GM23338 (cell line): ENCODE measurements at regions not wholly inside any gene's neighbourhood (a gene's known extent, or its start where the extent isn't known, plus 50 kb on each side); places are given as distances from the start of the nearest gene placed in this dataset.

Experiments
- ATAC-seq: fragments of 200-7000 bp; cut with Tn5 transposase; 3 replicates; pipeline ENCODE4 v1.9.1; 2020
- DNase-seq: peaks from one replicate; pipeline ENCODE4 v3.0.0-alpha.2; 2015; ENCODE audit warnings: low spot score
- H2AFZ ChIP-seq: fragments of 200-600 bp; sonication (generic); 2 replicates; pipeline ENCODE4 v1.8.0; 2016; ENCODE audit warnings: antibody characterized with exemption, mild to moderate bottlenecking, moderate library complexity
- H3F3A ChIP-seq: fragments of 200-600 bp; sonication (generic); replicated peaks from 2 replicates; pipeline ENCODE4 v1.8.0; 2017; ENCODE audit warnings: antibody characterized with exemption, mixed run types, low read depth
- H3K27ac ChIP-seq: fragments of 200-600 bp; sonication (generic); 2 replicates; pipeline ENCODE4 v1.6.1; 2016; ENCODE audit warnings: low read depth
- H3K27me3 ChIP-seq: fragments of 200-600 bp; sonication (generic); 2 replicates; pipeline ENCODE4 v1.8.0; 2016; ENCODE audit warnings: mild to moderate bottlenecking, mixed run types, moderate library complexity; ENCODE audit not compliant: insufficient read depth
- H3K36me3 ChIP-seq: fragments of 200-600 bp; sonication (generic); 2 replicates; pipeline ENCODE4 v1.8.0; 2016; ENCODE audit warnings: mild to moderate bottlenecking; ENCODE audit not compliant: insufficient read depth
- H3K4me1 ChIP-seq: fragments of 200-600 bp; sonication (generic); 2 replicates; pipeline ENCODE4 v1.8.0; 2016; ENCODE audit warnings: mild to moderate bottlenecking, moderate library complexity; ENCODE audit not compliant: insufficient read depth
- H3K4me2 ChIP-seq: fragments of 200-600 bp; sonication (generic); 2 replicates; pipeline ENCODE4 v1.7.1; 2017; ENCODE audit warnings: mixed run types
- H3K4me3 ChIP-seq: fragments of 200-600 bp; sonication (generic); 2 replicates; pipeline ENCODE4 v1.6.1; 2016; ENCODE audit warnings: mixed run types
- H3K79me2 ChIP-seq: fragments of 200-600 bp; sonication (generic); replicated peaks from 2 replicates; pipeline ENCODE4 v1.8.0; 2017; ENCODE audit warnings: mild to moderate bottlenecking; ENCODE audit not compliant: insufficient read depth
- H3K9me2 ChIP-seq: fragments of 200-600 bp; sonication (generic); 2 replicates; pipeline ENCODE4 v1.8.0; 2017; ENCODE audit not compliant: insufficient read depth
- H4K20me1 ChIP-seq: fragments of 200-600 bp; sonication (generic); replicated peaks from 2 replicates; pipeline ENCODE4 v1.8.0; 2017; ENCODE audit warnings: mild to moderate bottlenecking; ENCODE audit not compliant: insufficient read depth
- H3K27ac Mint-ChIP-seq: 2 replicates; pipeline ENCODE4 v1.8.0; 2020; ENCODE audit warnings: inconsistent platforms, mild to moderate bottlenecking, moderate library complexity, mixed read lengths
- H3K27me3 Mint-ChIP-seq: 3 replicates; pipeline ENCODE4 v1.8.0; 2022; ENCODE audit warnings: low read depth, mild to moderate bottlenecking, moderate library complexity, mixed read lengths, inconsistent platforms; ENCODE audit not compliant: insufficient read depth, poor library complexity
- H3K36me3 Mint-ChIP-seq: 3 replicates; pipeline ENCODE4 v1.8.0; 2021; ENCODE audit warnings: low read depth, mild to moderate bottlenecking, inconsistent platforms, moderate library complexity, mixed read lengths
- H3K4me1 Mint-ChIP-seq: 3 replicates; pipeline ENCODE4 v1.8.0; 2020; ENCODE audit warnings: mild to moderate bottlenecking, inconsistent platforms, mixed read lengths
- H3K4me3 Mint-ChIP-seq: 3 replicates; pipeline ENCODE4 v1.8.0; 2021; ENCODE audit warnings: moderate library complexity, mild to moderate bottlenecking, inconsistent platforms, mixed read lengths
- H3K9me3 Mint-ChIP-seq: 3 replicates; pipeline ENCODE4 v1.8.0; 2020; ENCODE audit warnings: moderate library complexity, mild to moderate bottlenecking, inconsistent platforms, mixed read lengths
- CREB1 ChIP-seq: fragments of 250-450 bp; sonication (Bioruptor Pico); IDR thresholded peaks from 2 replicates; pipeline ENCODE4 v1.5.0; 2020; ENCODE audit warnings: low read depth, mild to moderate bottlenecking, moderate library complexity
- EZH2 ChIP-seq: fragments of 200-600 bp; sonication (generic); IDR thresholded peaks from one replicate; pipeline ENCODE4 v1.8.0; 2017; ENCODE audit warnings: antibody characterized with exemption, mild to moderate bottlenecking, low read depth; ENCODE audit not compliant: unreplicated experiment
- EZH2phosphoT487 ChIP-seq: fragments of 200-600 bp; sonication (generic); IDR thresholded peaks from one replicate; pipeline ENCODE4 v1.8.1; 2018; ENCODE audit warnings: antibody characterized with exemption; ENCODE audit not compliant: unreplicated experiment
- JUNB ChIP-seq: IDR thresholded peaks from one replicate; pipeline ENCODE4 v1.6.1; 2016; ENCODE audit warnings: antibody characterized with exemption; ENCODE audit not compliant: unreplicated experiment
- NANOG ChIP-seq: IDR thresholded peaks from 2 replicates; pipeline ENCODE4 v1.6.1; 2016; ENCODE audit warnings: antibody characterized with exemption, borderline replicate concordance
- POLR2AphosphoS5 ChIP-seq: IDR thresholded peaks from 2 replicates; pipeline ENCODE4 v1.6.1; 2016; ENCODE audit warnings: antibody characterized with exemption, low read depth
- STAT1 ChIP-seq: IDR thresholded peaks from one replicate; pipeline ENCODE4 v1.6.1; 2016; ENCODE audit warnings: antibody characterized with exemption; ENCODE audit not compliant: unreplicated experiment
- ZNF114 ChIP-seq: fragments of 250-450 bp; sonication (Bioruptor Pico); IDR thresholded peaks from 2 replicates; pipeline ENCODE4 v1.5.0; 2020; ENCODE audit warnings: mild to moderate bottlenecking, moderate library complexity
- ZNF331 ChIP-seq: fragments of 250-450 bp; sonication (Bioruptor Pico); IDR thresholded peaks from 2 replicates; pipeline ENCODE4 v1.5.0; 2020; ENCODE audit warnings: low read depth, mild to moderate bottlenecking, moderate library complexity
- TF ChIP-seq, protein P1 (sequence below): fragments of 250-450 bp; sonication (Bioruptor Pico); IDR thresholded peaks from 2 replicates; pipeline ENCODE4 v1.5.0; 2020; ENCODE audit warnings: mild to moderate bottlenecking, moderate library complexity
- TF ChIP-seq, protein P2 (sequence below), 2 experiments: fragments of 200-600 bp in 1 of 2; sonication (generic) in 1 of 2; conservative IDR thresholded peaks; 2 replicates each; pipeline versions ENCODE4 v1.5.1 to v1.6.1; 2016 to 2017; ENCODE audit warnings: antibody characterized with exemption in 2 of 2, low read depth in 2 of 2, mild to moderate bottlenecking in 2 of 2, moderate library complexity in 1 of 2
- TF ChIP-seq, protein P3 (sequence below): IDR thresholded peaks from 2 replicates; pipeline ENCODE4 v1.6.1; 2016; ENCODE audit warnings: antibody characterized with exemption
- TF ChIP-seq, protein P4 (sequence below): IDR thresholded peaks from one replicate; pipeline ENCODE4 v1.6.1; 2018; ENCODE audit warnings: antibody characterized with exemption; ENCODE audit not compliant: unreplicated experiment

DNA sequence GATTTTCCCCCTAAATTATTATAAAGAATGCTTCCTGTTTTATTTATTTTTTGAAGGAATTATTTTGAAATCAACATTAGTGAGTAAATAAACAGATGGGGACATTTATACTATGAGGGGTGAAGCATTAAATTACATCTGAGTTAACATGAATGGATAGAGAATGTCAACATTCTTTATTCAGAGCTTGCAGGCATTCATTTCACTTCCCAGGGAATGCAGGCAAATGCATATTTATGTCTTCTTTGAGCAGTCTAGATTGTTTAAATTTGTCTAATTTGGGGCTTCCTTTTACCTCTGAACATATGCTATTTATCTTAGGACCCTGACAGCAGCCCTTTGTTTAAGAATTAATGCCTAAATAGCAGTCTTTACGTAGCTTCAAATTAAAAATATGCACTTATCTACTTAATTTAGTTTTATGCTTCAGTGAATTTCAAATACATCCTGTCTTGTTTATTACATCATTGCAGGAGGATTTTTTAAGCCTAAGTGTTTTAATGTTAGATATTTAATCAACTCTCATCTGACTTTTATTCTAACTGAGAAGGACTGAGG is 630.5 kb upstream of the LMCD1 start:
- ATAC-seq (no peak), DNase-seq (no peak)
- Histone ChIP-seq H3K79me2 (no peaks in the 10 kb centered on the region), H3K4me2 (no peak overlapping the region), H3K27me3 (no peaks in the 10 kb centered on the region), H3K4me1 (no peaks in the 10 kb centered on the region), H3F3A (no peaks in the 10 kb centered on the region), H3K4me3 (no peak overlapping the region), H3K36me3 (no peaks in the 10 kb centered on the region), H3K9me2 (peaks cover 19% of the 10 kb centered on the region), H3K27ac (no peak overlapping the region), H4K20me1 (no peaks in the 10 kb centered on the region), H2AFZ (no peak overlapping the region)
- Mint-ChIP-seq H3K4me1 (peaks cover 2% of the 10 kb centered on the region; the same call in 1 of the 3 replicates), H3K9me3 (peaks cover 3% of the 10 kb centered on the region; the same call in 2 of the 3 replicates), H3K4me3 (no peak overlapping the region), H3K27me3 (no peaks in the 10 kb centered on the region), H3K36me3 (no peaks in the 10 kb centered on the region), H3K27ac (no peak overlapping the region)
- TF ChIP-seq STAT1 (no peak), CREB1 (CRISPR knock-in tag) (no peak), JUNB (no peak), ZNF331 (CRISPR knock-in tag) (no peak), EZH2phosphoT487 (no peak), ZNF114 (CRISPR knock-in tag) (no peak), NANOG (no peak), POLR2AphosphoS5 (no peak), EZH2 (no peak)
- TF ChIP-seq, protein P1, sequence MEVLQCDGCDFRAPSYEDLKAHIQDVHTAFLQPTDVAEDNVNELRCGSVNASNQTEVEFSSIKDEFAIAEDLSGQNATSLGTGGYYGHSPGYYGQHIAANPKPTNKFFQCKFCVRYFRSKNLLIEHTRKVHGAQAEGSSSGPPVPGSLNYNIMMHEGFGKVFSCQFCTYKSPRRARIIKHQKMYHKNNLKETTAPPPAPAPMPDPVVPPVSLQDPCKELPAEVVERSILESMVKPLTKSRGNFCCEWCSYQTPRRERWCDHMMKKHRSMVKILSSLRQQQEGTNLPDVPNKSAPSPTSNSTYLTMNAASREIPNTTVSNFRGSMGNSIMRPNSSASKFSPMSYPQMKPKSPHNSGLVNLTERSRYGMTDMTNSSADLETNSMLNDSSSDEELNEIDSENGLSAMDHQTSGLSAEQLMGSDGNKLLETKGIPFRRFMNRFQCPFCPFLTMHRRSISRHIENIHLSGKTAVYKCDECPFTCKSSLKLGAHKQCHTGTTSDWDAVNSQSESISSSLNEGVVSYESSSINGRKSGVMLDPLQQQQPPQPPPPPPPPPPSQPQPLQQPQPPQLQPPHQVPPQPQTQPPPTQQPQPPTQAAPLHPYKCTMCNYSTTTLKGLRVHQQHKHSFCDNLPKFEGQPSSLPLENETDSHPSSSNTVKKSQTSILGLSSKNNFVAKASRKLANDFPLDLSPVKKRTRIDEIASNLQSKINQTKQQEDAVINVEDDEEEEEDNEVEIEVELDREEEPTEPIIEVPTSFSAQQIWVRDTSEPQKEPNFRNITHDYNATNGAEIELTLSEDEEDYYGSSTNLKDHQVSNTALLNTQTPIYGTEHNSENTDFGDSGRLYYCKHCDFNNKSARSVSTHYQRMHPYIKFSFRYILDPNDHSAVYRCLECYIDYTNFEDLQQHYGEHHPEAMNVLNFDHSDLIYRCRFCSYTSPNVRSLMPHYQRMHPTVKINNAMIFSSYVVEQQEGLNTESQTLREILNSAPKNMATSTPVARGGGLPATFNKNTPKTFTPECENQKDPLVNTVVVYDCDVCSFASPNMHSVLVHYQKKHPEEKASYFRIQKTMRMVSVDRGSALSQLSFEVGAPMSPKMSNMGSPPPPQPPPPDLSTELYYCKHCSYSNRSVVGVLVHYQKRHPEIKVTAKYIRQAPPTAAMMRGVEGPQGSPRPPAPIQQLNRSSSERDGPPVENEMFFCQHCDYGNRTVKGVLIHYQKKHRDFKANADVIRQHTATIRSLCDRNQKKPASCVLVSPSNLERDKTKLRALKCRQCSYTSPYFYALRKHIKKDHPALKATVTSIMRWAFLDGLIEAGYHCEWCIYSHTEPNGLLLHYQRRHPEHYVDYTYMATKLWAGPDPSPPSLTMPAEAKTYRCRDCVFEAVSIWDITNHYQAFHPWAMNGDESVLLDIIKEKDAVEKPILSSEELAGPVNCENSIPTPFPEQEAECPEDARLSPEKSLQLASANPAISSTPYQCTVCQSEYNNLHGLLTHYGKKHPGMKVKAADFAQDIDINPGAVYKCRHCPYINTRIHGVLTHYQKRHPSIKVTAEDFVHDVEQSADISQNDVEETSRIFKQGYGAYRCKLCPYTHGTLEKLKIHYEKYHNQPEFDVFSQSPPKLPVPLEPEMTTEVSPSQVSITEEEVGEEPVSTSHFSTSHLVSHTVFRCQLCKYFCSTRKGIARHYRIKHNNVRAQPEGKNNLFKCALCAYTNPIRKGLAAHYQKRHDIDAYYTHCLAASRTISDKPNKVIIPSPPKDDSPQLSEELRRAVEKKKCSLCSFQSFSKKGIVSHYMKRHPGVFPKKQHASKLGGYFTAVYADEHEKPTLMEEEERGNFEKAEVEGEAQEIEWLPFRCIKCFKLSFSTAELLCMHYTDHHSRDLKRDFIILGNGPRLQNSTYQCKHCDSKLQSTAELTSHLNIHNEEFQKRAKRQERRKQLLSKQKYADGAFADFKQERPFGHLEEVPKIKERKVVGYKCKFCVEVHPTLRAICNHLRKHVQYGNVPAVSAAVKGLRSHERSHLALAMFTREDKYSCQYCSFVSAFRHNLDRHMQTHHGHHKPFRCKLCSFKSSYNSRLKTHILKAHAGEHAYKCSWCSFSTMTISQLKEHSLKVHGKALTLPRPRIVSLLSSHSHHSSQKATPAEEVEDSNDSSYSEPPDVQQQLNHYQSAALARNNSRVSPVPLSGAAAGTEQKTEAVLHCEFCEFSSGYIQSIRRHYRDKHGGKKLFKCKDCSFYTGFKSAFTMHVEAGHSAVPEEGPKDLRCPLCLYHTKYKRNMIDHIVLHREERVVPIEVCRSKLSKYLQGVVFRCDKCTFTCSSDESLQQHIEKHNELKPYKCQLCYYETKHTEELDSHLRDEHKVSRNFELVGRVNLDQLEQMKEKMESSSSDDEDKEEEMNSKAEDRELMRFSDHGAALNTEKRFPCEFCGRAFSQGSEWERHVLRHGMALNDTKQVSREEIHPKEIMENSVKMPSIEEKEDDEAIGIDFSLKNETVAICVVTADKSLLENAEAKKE (CRISPR knock-in tag) = no peak
- TF ChIP-seq, protein P2, sequence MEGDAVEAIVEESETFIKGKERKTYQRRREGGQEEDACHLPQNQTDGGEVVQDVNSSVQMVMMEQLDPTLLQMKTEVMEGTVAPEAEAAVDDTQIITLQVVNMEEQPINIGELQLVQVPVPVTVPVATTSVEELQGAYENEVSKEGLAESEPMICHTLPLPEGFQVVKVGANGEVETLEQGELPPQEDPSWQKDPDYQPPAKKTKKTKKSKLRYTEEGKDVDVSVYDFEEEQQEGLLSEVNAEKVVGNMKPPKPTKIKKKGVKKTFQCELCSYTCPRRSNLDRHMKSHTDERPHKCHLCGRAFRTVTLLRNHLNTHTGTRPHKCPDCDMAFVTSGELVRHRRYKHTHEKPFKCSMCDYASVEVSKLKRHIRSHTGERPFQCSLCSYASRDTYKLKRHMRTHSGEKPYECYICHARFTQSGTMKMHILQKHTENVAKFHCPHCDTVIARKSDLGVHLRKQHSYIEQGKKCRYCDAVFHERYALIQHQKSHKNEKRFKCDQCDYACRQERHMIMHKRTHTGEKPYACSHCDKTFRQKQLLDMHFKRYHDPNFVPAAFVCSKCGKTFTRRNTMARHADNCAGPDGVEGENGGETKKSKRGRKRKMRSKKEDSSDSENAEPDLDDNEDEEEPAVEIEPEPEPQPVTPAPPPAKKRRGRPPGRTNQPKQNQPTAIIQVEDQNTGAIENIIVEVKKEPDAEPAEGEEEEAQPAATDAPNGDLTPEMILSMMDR (conservative IDR thresholded peaks at IDR 0.05; ENCODE audit: low read depth in 2 of 2) = no peak
- TF ChIP-seq, protein P3, sequence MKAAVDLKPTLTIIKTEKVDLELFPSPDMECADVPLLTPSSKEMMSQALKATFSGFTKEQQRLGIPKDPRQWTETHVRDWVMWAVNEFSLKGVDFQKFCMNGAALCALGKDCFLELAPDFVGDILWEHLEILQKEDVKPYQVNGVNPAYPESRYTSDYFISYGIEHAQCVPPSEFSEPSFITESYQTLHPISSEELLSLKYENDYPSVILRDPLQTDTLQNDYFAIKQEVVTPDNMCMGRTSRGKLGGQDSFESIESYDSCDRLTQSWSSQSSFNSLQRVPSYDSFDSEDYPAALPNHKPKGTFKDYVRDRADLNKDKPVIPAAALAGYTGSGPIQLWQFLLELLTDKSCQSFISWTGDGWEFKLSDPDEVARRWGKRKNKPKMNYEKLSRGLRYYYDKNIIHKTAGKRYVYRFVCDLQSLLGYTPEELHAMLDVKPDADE = no peak
- TF ChIP-seq, protein P4, sequence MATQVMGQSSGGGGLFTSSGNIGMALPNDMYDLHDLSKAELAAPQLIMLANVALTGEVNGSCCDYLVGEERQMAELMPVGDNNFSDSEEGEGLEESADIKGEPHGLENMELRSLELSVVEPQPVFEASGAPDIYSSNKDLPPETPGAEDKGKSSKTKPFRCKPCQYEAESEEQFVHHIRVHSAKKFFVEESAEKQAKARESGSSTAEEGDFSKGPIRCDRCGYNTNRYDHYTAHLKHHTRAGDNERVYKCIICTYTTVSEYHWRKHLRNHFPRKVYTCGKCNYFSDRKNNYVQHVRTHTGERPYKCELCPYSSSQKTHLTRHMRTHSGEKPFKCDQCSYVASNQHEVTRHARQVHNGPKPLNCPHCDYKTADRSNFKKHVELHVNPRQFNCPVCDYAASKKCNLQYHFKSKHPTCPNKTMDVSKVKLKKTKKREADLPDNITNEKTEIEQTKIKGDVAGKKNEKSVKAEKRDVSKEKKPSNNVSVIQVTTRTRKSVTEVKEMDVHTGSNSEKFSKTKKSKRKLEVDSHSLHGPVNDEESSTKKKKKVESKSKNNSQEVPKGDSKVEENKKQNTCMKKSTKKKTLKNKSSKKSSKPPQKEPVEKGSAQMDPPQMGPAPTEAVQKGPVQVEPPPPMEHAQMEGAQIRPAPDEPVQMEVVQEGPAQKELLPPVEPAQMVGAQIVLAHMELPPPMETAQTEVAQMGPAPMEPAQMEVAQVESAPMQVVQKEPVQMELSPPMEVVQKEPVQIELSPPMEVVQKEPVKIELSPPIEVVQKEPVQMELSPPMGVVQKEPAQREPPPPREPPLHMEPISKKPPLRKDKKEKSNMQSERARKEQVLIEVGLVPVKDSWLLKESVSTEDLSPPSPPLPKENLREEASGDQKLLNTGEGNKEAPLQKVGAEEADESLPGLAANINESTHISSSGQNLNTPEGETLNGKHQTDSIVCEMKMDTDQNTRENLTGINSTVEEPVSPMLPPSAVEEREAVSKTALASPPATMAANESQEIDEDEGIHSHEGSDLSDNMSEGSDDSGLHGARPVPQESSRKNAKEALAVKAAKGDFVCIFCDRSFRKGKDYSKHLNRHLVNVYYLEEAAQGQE = no peak
